Spinal cord (tissue), 9 donors: ENCODE measurements at regions not wholly inside any gene's neighbourhood (a gene's known extent, or its start where the extent isn't known, plus 50 kb on each side); places are given as distances from the start of the nearest gene placed in this dataset.

ENCODE experiments used
- DNase-seq, 6 donors: peaks; one replicate each; pipeline versions ENCODE4 v3.0.0 to v3.0.0-alpha.2; 2013 to 2015; ENCODE audit warnings: low spot score in 6 of 6, low read depth in 4 of 6
- H3K27ac ChIP-seq: one replicate; pipeline ENCODE4 v1.5.1; 2013; ENCODE audit warnings: low read depth, low read length, control low read depth
- H3K27me3 ChIP-seq: one replicate; pipeline ENCODE4 v1.6.1; 2013; ENCODE audit warnings: low read length; ENCODE audit not compliant: control insufficient read depth, insufficient read depth
- H3K36me3 ChIP-seq: one replicate; pipeline ENCODE4 v1.6.1; 2013; ENCODE audit warnings: low read length; ENCODE audit not compliant: control insufficient read depth, insufficient read depth
- H3K4me1 ChIP-seq: one replicate; pipeline ENCODE4 v1.6.1; 2013; ENCODE audit warnings: low read length; ENCODE audit not compliant: control insufficient read depth, insufficient read depth
- H3K4me3 ChIP-seq: one replicate; pipeline ENCODE4 v1.5.1; 2013; ENCODE audit warnings: low read depth, low read length, control low read depth
- H3K9me3 ChIP-seq: one replicate; pipeline ENCODE4 v1.6.1; 2013; ENCODE audit warnings: low read length; ENCODE audit not compliant: control insufficient read depth, insufficient read depth
- WGBS: methylation state at CpG from one replicate; pipeline ENCODE4 v1.1.5; 2013; ENCODE audit warnings: missing lambda C conversion rate; ENCODE audit not compliant: insufficient coverage; 5-methylcytosine and 5-hydroxymethylcytosine counted together
- donor health status: healthy.

- peaks cover 4% of the 10 kb centered on the region for H3K4me1 ChIP-seq
- no peaks in the 10 kb centered on the region for H3K27me3 ChIP-seq
- H3K4me3 ChIP-seq, result no peak overlapping the region
- no peak overlapping the region for H3K27ac ChIP-seq
- H3K9me3 ChIP-seq, result no peaks in the 10 kb centered on the region
- no peaks in the 10 kb centered on the region for H3K36me3 ChIP-seq
- no peak for DNase-seq
These were observed 302.2 kb upstream of the ESRRG start for GRCh38 chr1:217025381-217025780.

GRCh38 chr1:217024911-217025310 lies 301.7 kb upstream of the ESRRG start:
- H3K4me3 ChIP-seq, result no peak overlapping the region
- no peak overlapping the region for H3K27ac ChIP-seq
- no peaks in the 10 kb centered on the region for H3K9me3 ChIP-seq
- no peaks in the 10 kb centered on the region for H3K27me3 ChIP-seq
- no peaks in the 10 kb centered on the region for H3K36me3 ChIP-seq
- peaks cover 4% of the 10 kb centered on the region for H3K4me1 ChIP-seq
- WGBS, result 93% methylated on average over 2 of the region's 4 CpGs
- peak in 1 of 6 donors; percentile 26 for DNase-seq

- H3K4me3 ChIP-seq, result no peak overlapping the region
- peak in 1 of 6 donors; percentile 59 for DNase-seq
- no CpG with 5 or more reads among the region's 2 CpGs for WGBS
- no peaks in the 10 kb centered on the region for H3K27me3 ChIP-seq
- H3K4me1 ChIP-seq, result peaks cover 4% of the 10 kb centered on the region
- H3K27ac ChIP-seq, result no peak overlapping the region
- no peaks in the 10 kb centered on the region for H3K36me3 ChIP-seq
- H3K9me3 ChIP-seq, result no peaks in the 10 kb centered on the region
These were observed 298.7 kb upstream of the ESRRG start for GRCh38 chr1:217021956-217022355.

- no peak overlapping the region for H3K27ac ChIP-seq
- H3K27me3 ChIP-seq, result no peaks in the 10 kb centered on the region
- no CpG with 5 or more reads among the region's 2 CpGs for WGBS
- H3K4me1 ChIP-seq, result peaks cover 4% of the 10 kb centered on the region
- no peaks in the 10 kb centered on the region for H3K36me3 ChIP-seq
- DNase-seq, result peak in 1 of 6 donors; percentile 16
- no peaks in the 10 kb centered on the region for H3K9me3 ChIP-seq
- no peak overlapping the region for H3K4me3 ChIP-seq
These were observed 298.2 kb upstream of the ESRRG start for GRCh38 chr1:217021400-217021799.

- Histone ChIP-seq H3K4me1 (peaks cover 4% of the 10 kb centered on the region), H3K27ac (no peak overlapping the region), H3K36me3 (no peaks in the 10 kb centered on the region), H3K9me3 (no peaks in the 10 kb centered on the region), H3K27me3 (no peaks in the 10 kb centered on the region), H3K4me3 (no peak overlapping the region)
- DNase-seq, result no peak
- no CpG with 5 or more reads among the region's 2 CpGs for WGBS
These were observed 296.2 kb upstream of the ESRRG start for GRCh38 chr1:217019475-217019874.

- WGBS, result 81% methylated on average over 3 of the region's 3 CpGs
- Histone ChIP-seq H3K4me3 (no peak overlapping the region), H3K27me3 (no peaks in the 10 kb centered on the region), H3K27ac (no peak overlapping the region), H3K9me3 (no peaks in the 10 kb centered on the region), H3K36me3 (no peaks in the 10 kb centered on the region), H3K4me1 (peaks cover 4% of the 10 kb centered on the region)
- DNase-seq, result no peak
These were observed 295.4 kb upstream of the ESRRG start for GRCh38 chr1:217018648-217019047.

- no peak overlapping the region for H3K27ac ChIP-seq
- no peaks in the 10 kb centered on the region for H3K4me1 ChIP-seq
- DNase-seq, result no peak
- H3K27me3 ChIP-seq, result no peaks in the 10 kb centered on the region
- no peaks in the 10 kb centered on the region for H3K36me3 ChIP-seq
- H3K4me3 ChIP-seq, result no peak overlapping the region
- no peaks in the 10 kb centered on the region for H3K9me3 ChIP-seq
These were observed 293.9 kb upstream of the ESRRG start for GRCh38 chr1:217017165-217017564.

- Histone ChIP-seq H3K4me1 (no peaks in the 10 kb centered on the region), H3K27me3 (no peaks in the 10 kb centered on the region), H3K27ac (no peak overlapping the region), H3K4me3 (no peak overlapping the region), H3K36me3 (no peaks in the 10 kb centered on the region), H3K9me3 (no peaks in the 10 kb centered on the region)
- no peak for DNase-seq
These were observed 290.8 kb upstream of the ESRRG start for GRCh38 chr1:217014066-217014465.

GRCh38 chr1:217012659-217013058 lies 289.4 kb upstream of the ESRRG start:
- Histone ChIP-seq H3K4me1 (no peaks in the 10 kb centered on the region), H3K36me3 (no peaks in the 10 kb centered on the region), H3K9me3 (no peaks in the 10 kb centered on the region), H3K27me3 (no peaks in the 10 kb centered on the region), H3K27ac (no peak overlapping the region), H3K4me3 (no peak overlapping the region)
- DNase-seq, result no peak

- no peaks in the 10 kb centered on the region for H3K27me3 ChIP-seq
- H3K27ac ChIP-seq, result no peak overlapping the region
- WGBS, result no CpG with 5 or more reads among the region's 1 CpG
These were observed 287.9 kb upstream of the ESRRG start for GRCh38 chr1:217011097-217011496.

GRCh38 chr1:217010253-217010652 lies 287.0 kb upstream of the ESRRG start:
- DNase-seq, result no peak
- Histone ChIP-seq H3K4me3 (no peak overlapping the region), H3K36me3 (no peaks in the 10 kb centered on the region), H3K27me3 (no peaks in the 10 kb centered on the region), H3K4me1 (no peaks in the 10 kb centered on the region), H3K27ac (no peak overlapping the region), H3K9me3 (no peaks in the 10 kb centered on the region)
- whole genome bisulfite sequencing, result no CpG with 5 or more reads among the region's 2 CpGs

More at GRCh38 chr1:217011097-217011496, 287.9 kb upstream of the ESRRG start:
- no peaks in the 10 kb centered on the region for H3K36me3 ChIP-seq
- no peaks in the 10 kb centered on the region for H3K9me3 ChIP-seq
- H3K4me3 ChIP-seq, result no peak overlapping the region
- no peaks in the 10 kb centered on the region for H3K4me1 ChIP-seq
- peak in 1 of 6 donors; percentile 8 for DNase-seq
